ENCODE measurements at regions not wholly inside any gene's neighbourhood (a gene's known extent, or its start where the extent isn't known, plus 50 kb on each side); places are given as distances from the start of the nearest gene placed in this dataset.

DNA sequence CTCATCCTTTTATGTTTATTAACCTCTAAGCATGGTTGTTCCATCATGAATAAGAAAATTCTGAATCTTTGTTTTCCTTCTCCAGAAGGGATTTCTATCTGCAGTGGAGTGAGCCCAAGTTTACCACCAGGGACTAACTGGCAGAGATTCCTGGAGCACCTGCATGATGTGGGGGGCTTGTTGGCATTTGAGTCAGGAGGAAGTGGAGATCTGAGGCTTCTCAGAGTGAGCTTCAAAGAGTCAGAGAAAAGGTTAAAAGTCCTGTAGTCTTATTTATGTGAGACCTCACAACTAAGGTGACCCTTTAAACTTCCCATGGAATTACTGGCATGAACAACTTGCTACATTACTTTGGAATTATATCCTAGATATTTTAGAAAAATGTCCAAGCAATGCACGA lies 138.1 kb upstream of the SLC24A3 start:
- intact Hi-C loops (cut with DNase I) = no loop called here
- Histone ChIP-seq H3K9me3 (no peaks in the 10 kb centered on the region), H3K27me3 (no peaks in the 10 kb centered on the region), H3K4me1 (no peaks in the 10 kb centered on the region), H3K4me3 (no peak overlapping the region), H3K36me3 (no peaks in the 10 kb centered on the region), H3K27ac (no peak overlapping the region)
- DNase-seq = no peak
- WGBS, 2 donors = 25 to 58% methylated on average over 1 of the region's 1 CpG
- TF ChIP-seq CTCF (IDR thresholded peaks at IDR 0.05) (no peak), POLR2A (IDR thresholded peaks at IDR 0.05) (no peak)

DNA sequence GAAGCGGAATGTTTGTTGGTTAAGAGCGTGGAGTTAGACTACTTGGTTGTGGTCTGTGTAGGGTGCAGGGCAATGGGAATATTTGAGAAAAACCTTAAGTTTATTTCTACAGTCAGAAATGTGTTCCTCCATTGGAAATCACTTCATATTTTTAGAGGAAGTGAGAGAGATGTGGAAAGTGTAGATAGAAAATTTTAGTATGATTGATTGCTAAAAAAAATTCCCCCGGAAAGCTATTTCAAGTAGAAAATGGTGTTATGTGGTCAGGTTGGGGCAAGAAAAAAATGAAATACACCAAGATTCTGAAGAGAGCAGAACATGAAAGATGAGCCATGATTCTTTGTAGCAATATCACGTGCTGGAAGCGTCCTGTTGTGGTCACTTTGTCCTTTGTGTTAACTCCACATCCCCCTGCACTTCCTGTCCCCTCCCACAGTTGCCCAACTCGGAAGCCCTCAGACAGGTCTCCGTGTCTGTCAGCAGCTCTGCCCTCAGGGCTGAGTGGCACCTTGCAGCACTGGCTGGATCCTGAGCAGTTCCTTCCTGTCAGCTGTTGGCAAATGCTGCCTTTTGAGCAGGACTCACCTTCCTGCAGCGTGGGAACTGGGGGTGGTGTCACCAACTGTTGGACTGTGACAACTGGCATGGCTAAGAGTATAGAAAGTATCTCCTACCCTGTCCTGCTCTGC lies 137.5 kb upstream of the SLC24A3 start:
- WGBS, 2 donors = 34 to 57% methylated on average over 7 to 8 of the region's 8 CpGs
- intact Hi-C loops (cut with DNase I) = no loop called here
- H3K27me3 ChIP-seq = no peaks in the 10 kb centered on the region
- H3K36me3 ChIP-seq = no peaks in the 10 kb centered on the region
- TF ChIP-seq POLR2A (IDR thresholded peaks at IDR 0.05) (no peak), CTCF (IDR thresholded peaks at IDR 0.05) (no peak)
- no peaks in the 10 kb centered on the region for H3K4me1 ChIP-seq
- no peak for DNase-seq
- no peak overlapping the region for H3K27ac ChIP-seq
- no peaks in the 10 kb centered on the region for H3K9me3 ChIP-seq
- H3K4me3 ChIP-seq = no peak overlapping the region

GRCh38 chr20:19077370-19078220 lies 134.8 kb upstream of the SLC24A3 start:
- no peak for TF ChIP-seq POLR2A (IDR thresholded peaks at IDR 0.05)
- no peak for TF ChIP-seq CTCF (IDR thresholded peaks at IDR 0.05)
- H3K27me3 ChIP-seq = no peaks in the 10 kb centered on the region

GRCh38 chr20:19078448-19079373 lies 133.7 kb upstream of the SLC24A3 start:
- Histone ChIP-seq H3K36me3 (no peaks in the 10 kb centered on the region), H3K4me1 (no peaks in the 10 kb centered on the region), H3K27me3 (no peaks in the 10 kb centered on the region), H3K4me3 (no peak overlapping the region), H3K27ac (no peak overlapping the region), H3K9me3 (no peaks in the 10 kb centered on the region)
- intact Hi-C loops (cut with DNase I) = no loop called here
- 92% methylated on average over 7 of the region's 7 CpGs for WGBS, 2 donors
- no peak for DNase-seq
- TF ChIP-seq POLR2A (IDR thresholded peaks at IDR 0.05) (no peak), CTCF (IDR thresholded peaks at IDR 0.05) (no peak)

More at GRCh38 chr20:19077370-19078220, 134.8 kb upstream of the SLC24A3 start:
- H3K36me3 ChIP-seq = no peaks in the 10 kb centered on the region
- intact Hi-C loops (cut with DNase I) = no loop called here
- no peaks in the 10 kb centered on the region for H3K4me1 ChIP-seq
- no peaks in the 10 kb centered on the region for H3K9me3 ChIP-seq
- 66 to 72% methylated on average over 5 of the region's 5 CpGs for WGBS, 2 donors
- H3K27ac ChIP-seq = no peak overlapping the region
- no peak for DNase-seq
- no peak overlapping the region for H3K4me3 ChIP-seq
